Ishikawa (cell line): ENCODE measurements at regions not wholly inside any gene's neighbourhood (a gene's known extent, or its start where the extent isn't known, plus 50 kb on each side); places are given as distances from the start of the nearest gene placed in this dataset.

Source experiments
- CEBPB ChIP-seq: IDR thresholded peaks from 2 replicates; pipeline ENCODE4 v1.6.1; 2012
- FOXM1 ChIP-seq: IDR thresholded peaks from 2 replicates; pipeline ENCODE4 v1.6.1; 2012; ENCODE audit warnings: low read depth, borderline replicate concordance
- TAF1 ChIP-seq: IDR thresholded peaks from 2 replicates; pipeline ENCODE4 v1.6.1; 2012; ENCODE audit warnings: low read depth, mild to moderate bottlenecking
- TF ChIP-seq, protein P1 (sequence below): IDR thresholded peaks from 2 replicates; pipeline ENCODE4 v1.6.1; 2012

DNA sequence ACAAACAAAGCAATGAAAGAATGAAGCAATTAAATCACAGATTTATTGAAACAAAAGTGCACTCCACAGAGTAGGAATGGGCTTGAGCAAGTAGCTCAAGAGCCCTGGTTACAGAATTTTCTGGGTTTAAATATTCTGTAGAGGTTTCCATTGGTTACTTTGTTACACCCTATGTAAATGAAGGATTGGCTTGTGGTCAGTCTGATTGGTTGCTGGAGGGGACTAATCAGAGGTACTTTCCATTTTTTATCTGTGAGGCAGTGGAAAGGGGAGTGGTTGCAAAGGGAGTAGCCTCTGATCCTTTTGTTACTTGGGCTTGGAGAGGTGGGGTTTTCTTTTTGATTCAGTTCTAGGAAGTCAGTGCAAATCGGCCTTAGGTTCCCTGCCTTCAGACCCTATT, 253.3 kb downstream of the ARL6IP6 start:
- TF ChIP-seq, protein P1, sequence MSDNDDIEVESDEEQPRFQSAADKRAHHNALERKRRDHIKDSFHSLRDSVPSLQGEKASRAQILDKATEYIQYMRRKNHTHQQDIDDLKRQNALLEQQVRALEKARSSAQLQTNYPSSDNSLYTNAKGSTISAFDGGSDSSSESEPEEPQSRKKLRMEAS: no peak
- TF ChIP-seq CEBPB: no peak
- no peak for TF ChIP-seq TAF1
- no peak for TF ChIP-seq FOXM1
